ENCODE measurements at regions not wholly inside any gene's neighbourhood (a gene's known extent, or its start where the extent isn't known, plus 50 kb on each side); places are given as distances from the start of the nearest gene placed in this dataset.

- no peak for TF ChIP-seq CTCF (IDR thresholded peaks at IDR 0.05)
- no peak for TF ChIP-seq EP300 (IDR thresholded peaks at IDR 0.05)
- TF ChIP-seq POLR2AphosphoS5 (IDR thresholded peaks at IDR 0.05) = no peak
These were observed 467.5 kb upstream of the CT83 start for GRCh38 chrX:116930311-116930710.

Data from stomach (tissue), 4 donors.